GM23338 (cell line): ENCODE measurements at regions not wholly inside any gene's neighbourhood (a gene's known extent, or its start where the extent isn't known, plus 50 kb on each side); places are given as distances from the start of the nearest gene placed in this dataset.

Experiments
- ATAC-seq: fragments of 200-7000 bp; cut with Tn5 transposase; 3 replicates; pipeline ENCODE4 v1.9.1; 2020
- DNase-seq: peaks from one replicate; pipeline ENCODE4 v3.0.0-alpha.2; 2015; ENCODE audit warnings: low spot score
- H2AFZ ChIP-seq: fragments of 200-600 bp; sonication (generic); 2 replicates; pipeline ENCODE4 v1.8.0; 2016; ENCODE audit warnings: antibody characterized with exemption, mild to moderate bottlenecking, moderate library complexity
- H3F3A ChIP-seq: fragments of 200-600 bp; sonication (generic); replicated peaks from 2 replicates; pipeline ENCODE4 v1.8.0; 2017; ENCODE audit warnings: antibody characterized with exemption, mixed run types, low read depth
- H3K27ac ChIP-seq: fragments of 200-600 bp; sonication (generic); 2 replicates; pipeline ENCODE4 v1.6.1; 2016; ENCODE audit warnings: low read depth
- H3K27me3 ChIP-seq: fragments of 200-600 bp; sonication (generic); 2 replicates; pipeline ENCODE4 v1.8.0; 2016; ENCODE audit warnings: mild to moderate bottlenecking, mixed run types, moderate library complexity; ENCODE audit not compliant: insufficient read depth
- H3K36me3 ChIP-seq: fragments of 200-600 bp; sonication (generic); 2 replicates; pipeline ENCODE4 v1.8.0; 2016; ENCODE audit warnings: mild to moderate bottlenecking; ENCODE audit not compliant: insufficient read depth
- H3K4me1 ChIP-seq: fragments of 200-600 bp; sonication (generic); 2 replicates; pipeline ENCODE4 v1.8.0; 2016; ENCODE audit warnings: mild to moderate bottlenecking, moderate library complexity; ENCODE audit not compliant: insufficient read depth
- H3K4me2 ChIP-seq: fragments of 200-600 bp; sonication (generic); 2 replicates; pipeline ENCODE4 v1.7.1; 2017; ENCODE audit warnings: mixed run types
- H3K4me3 ChIP-seq: fragments of 200-600 bp; sonication (generic); 2 replicates; pipeline ENCODE4 v1.6.1; 2016; ENCODE audit warnings: mixed run types
- H3K79me2 ChIP-seq: fragments of 200-600 bp; sonication (generic); replicated peaks from 2 replicates; pipeline ENCODE4 v1.8.0; 2017; ENCODE audit warnings: mild to moderate bottlenecking; ENCODE audit not compliant: insufficient read depth
- H3K9me2 ChIP-seq: fragments of 200-600 bp; sonication (generic); 2 replicates; pipeline ENCODE4 v1.8.0; 2017; ENCODE audit not compliant: insufficient read depth
- H4K20me1 ChIP-seq: fragments of 200-600 bp; sonication (generic); replicated peaks from 2 replicates; pipeline ENCODE4 v1.8.0; 2017; ENCODE audit warnings: mild to moderate bottlenecking; ENCODE audit not compliant: insufficient read depth
- H3K27ac Mint-ChIP-seq: 2 replicates; pipeline ENCODE4 v1.8.0; 2020; ENCODE audit warnings: inconsistent platforms, mild to moderate bottlenecking, moderate library complexity, mixed read lengths
- H3K27me3 Mint-ChIP-seq: 3 replicates; pipeline ENCODE4 v1.8.0; 2022; ENCODE audit warnings: low read depth, mild to moderate bottlenecking, moderate library complexity, mixed read lengths, inconsistent platforms; ENCODE audit not compliant: insufficient read depth, poor library complexity
- H3K36me3 Mint-ChIP-seq: 3 replicates; pipeline ENCODE4 v1.8.0; 2021; ENCODE audit warnings: low read depth, mild to moderate bottlenecking, inconsistent platforms, moderate library complexity, mixed read lengths
- H3K4me1 Mint-ChIP-seq: 3 replicates; pipeline ENCODE4 v1.8.0; 2020; ENCODE audit warnings: mild to moderate bottlenecking, inconsistent platforms, mixed read lengths
- H3K4me3 Mint-ChIP-seq: 3 replicates; pipeline ENCODE4 v1.8.0; 2021; ENCODE audit warnings: moderate library complexity, mild to moderate bottlenecking, inconsistent platforms, mixed read lengths
- H3K9me3 Mint-ChIP-seq: 3 replicates; pipeline ENCODE4 v1.8.0; 2020; ENCODE audit warnings: moderate library complexity, mild to moderate bottlenecking, inconsistent platforms, mixed read lengths
- CREB1 ChIP-seq: fragments of 250-450 bp; sonication (Bioruptor Pico); IDR thresholded peaks from 2 replicates; pipeline ENCODE4 v1.5.0; 2020; ENCODE audit warnings: low read depth, mild to moderate bottlenecking, moderate library complexity
- EZH2 ChIP-seq: fragments of 200-600 bp; sonication (generic); IDR thresholded peaks from one replicate; pipeline ENCODE4 v1.8.0; 2017; ENCODE audit warnings: antibody characterized with exemption, mild to moderate bottlenecking, low read depth; ENCODE audit not compliant: unreplicated experiment
- EZH2phosphoT487 ChIP-seq: fragments of 200-600 bp; sonication (generic); IDR thresholded peaks from one replicate; pipeline ENCODE4 v1.8.1; 2018; ENCODE audit warnings: antibody characterized with exemption; ENCODE audit not compliant: unreplicated experiment
- JUNB ChIP-seq: IDR thresholded peaks from one replicate; pipeline ENCODE4 v1.6.1; 2016; ENCODE audit warnings: antibody characterized with exemption; ENCODE audit not compliant: unreplicated experiment
- NANOG ChIP-seq: IDR thresholded peaks from 2 replicates; pipeline ENCODE4 v1.6.1; 2016; ENCODE audit warnings: antibody characterized with exemption, borderline replicate concordance
- POLR2AphosphoS5 ChIP-seq: IDR thresholded peaks from 2 replicates; pipeline ENCODE4 v1.6.1; 2016; ENCODE audit warnings: antibody characterized with exemption, low read depth
- STAT1 ChIP-seq: IDR thresholded peaks from one replicate; pipeline ENCODE4 v1.6.1; 2016; ENCODE audit warnings: antibody characterized with exemption; ENCODE audit not compliant: unreplicated experiment
- ZNF114 ChIP-seq: fragments of 250-450 bp; sonication (Bioruptor Pico); IDR thresholded peaks from 2 replicates; pipeline ENCODE4 v1.5.0; 2020; ENCODE audit warnings: mild to moderate bottlenecking, moderate library complexity
- ZNF331 ChIP-seq: fragments of 250-450 bp; sonication (Bioruptor Pico); IDR thresholded peaks from 2 replicates; pipeline ENCODE4 v1.5.0; 2020; ENCODE audit warnings: low read depth, mild to moderate bottlenecking, moderate library complexity
- TF ChIP-seq, protein P1 (sequence below): fragments of 250-450 bp; sonication (Bioruptor Pico); IDR thresholded peaks from 2 replicates; pipeline ENCODE4 v1.5.0; 2020; ENCODE audit warnings: mild to moderate bottlenecking, moderate library complexity
- TF ChIP-seq, protein P2 (sequence below), 2 experiments: fragments of 200-600 bp in 1 of 2; sonication (generic) in 1 of 2; conservative IDR thresholded peaks; 2 replicates each; pipeline versions ENCODE4 v1.5.1 to v1.6.1; 2016 to 2017; ENCODE audit warnings: antibody characterized with exemption in 2 of 2, low read depth in 2 of 2, mild to moderate bottlenecking in 2 of 2, moderate library complexity in 1 of 2
- TF ChIP-seq, protein P3 (sequence below): IDR thresholded peaks from 2 replicates; pipeline ENCODE4 v1.6.1; 2016; ENCODE audit warnings: antibody characterized with exemption
- TF ChIP-seq, protein P4 (sequence below): IDR thresholded peaks from one replicate; pipeline ENCODE4 v1.6.1; 2018; ENCODE audit warnings: antibody characterized with exemption; ENCODE audit not compliant: unreplicated experiment

DNA sequence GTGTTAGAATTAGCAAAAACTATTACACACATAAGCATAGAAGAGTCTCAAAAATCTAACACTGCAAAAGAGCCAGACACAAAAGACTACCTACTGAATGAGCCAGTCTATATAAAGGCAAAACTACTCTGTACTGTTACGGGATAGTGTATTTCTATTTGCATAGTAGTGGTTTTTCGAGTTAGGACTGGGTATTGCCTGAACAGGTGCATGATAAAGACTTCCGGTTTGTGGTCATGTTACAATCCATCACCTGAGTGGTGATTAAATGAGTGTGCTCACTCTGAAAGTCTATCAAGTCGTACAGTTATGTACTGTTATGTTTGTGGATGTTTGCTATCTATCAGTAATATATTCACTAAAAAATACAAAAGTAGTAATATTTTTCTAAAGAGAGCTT is 523.3 kb upstream of the SYT4 start:
- H3K27me3 ChIP-seq, result no peaks in the 10 kb centered on the region
- no peak for DNase-seq
- no peaks in the 10 kb centered on the region for H3K36me3 ChIP-seq
- H3K9me2 ChIP-seq, result peaks cover 11% of the 10 kb centered on the region; the same call in 1 of the 2 replicates
- no peak overlapping the region for H3K27ac ChIP-seq
- no peaks in the 10 kb centered on the region for H3K79me2 ChIP-seq
- H3K9me3 Mint-ChIP-seq, result no peaks in the 10 kb centered on the region; the same call in 2 of the 3 replicates
- no peak overlapping the region for H3K4me3 ChIP-seq
- H3K4me2 ChIP-seq, result no peak overlapping the region
- H2AFZ ChIP-seq, result no peak overlapping the region
- H3F3A ChIP-seq, result no peaks in the 10 kb centered on the region
- H3K27me3 Mint-ChIP-seq, result no peaks in the 10 kb centered on the region
- H4K20me1 ChIP-seq, result no peaks in the 10 kb centered on the region
- H3K36me3 Mint-ChIP-seq, result no peaks in the 10 kb centered on the region
- H3K4me3 Mint-ChIP-seq, result no peak overlapping the region
- peaks cover 4% of the 10 kb centered on the region; the same call in 2 of the 3 replicates for H3K4me1 Mint-ChIP-seq
- no peak overlapping the region for H3K27ac Mint-ChIP-seq
- TF ChIP-seq EZH2 (no peak), ZNF114 (CRISPR knock-in tag) (no peak), ZNF331 (CRISPR knock-in tag) (no peak), POLR2AphosphoS5 (no peak), NANOG (no peak), STAT1 (no peak), CREB1 (CRISPR knock-in tag) (no peak), JUNB (no peak), EZH2phosphoT487 (no peak)
- TF ChIP-seq, protein P1, sequence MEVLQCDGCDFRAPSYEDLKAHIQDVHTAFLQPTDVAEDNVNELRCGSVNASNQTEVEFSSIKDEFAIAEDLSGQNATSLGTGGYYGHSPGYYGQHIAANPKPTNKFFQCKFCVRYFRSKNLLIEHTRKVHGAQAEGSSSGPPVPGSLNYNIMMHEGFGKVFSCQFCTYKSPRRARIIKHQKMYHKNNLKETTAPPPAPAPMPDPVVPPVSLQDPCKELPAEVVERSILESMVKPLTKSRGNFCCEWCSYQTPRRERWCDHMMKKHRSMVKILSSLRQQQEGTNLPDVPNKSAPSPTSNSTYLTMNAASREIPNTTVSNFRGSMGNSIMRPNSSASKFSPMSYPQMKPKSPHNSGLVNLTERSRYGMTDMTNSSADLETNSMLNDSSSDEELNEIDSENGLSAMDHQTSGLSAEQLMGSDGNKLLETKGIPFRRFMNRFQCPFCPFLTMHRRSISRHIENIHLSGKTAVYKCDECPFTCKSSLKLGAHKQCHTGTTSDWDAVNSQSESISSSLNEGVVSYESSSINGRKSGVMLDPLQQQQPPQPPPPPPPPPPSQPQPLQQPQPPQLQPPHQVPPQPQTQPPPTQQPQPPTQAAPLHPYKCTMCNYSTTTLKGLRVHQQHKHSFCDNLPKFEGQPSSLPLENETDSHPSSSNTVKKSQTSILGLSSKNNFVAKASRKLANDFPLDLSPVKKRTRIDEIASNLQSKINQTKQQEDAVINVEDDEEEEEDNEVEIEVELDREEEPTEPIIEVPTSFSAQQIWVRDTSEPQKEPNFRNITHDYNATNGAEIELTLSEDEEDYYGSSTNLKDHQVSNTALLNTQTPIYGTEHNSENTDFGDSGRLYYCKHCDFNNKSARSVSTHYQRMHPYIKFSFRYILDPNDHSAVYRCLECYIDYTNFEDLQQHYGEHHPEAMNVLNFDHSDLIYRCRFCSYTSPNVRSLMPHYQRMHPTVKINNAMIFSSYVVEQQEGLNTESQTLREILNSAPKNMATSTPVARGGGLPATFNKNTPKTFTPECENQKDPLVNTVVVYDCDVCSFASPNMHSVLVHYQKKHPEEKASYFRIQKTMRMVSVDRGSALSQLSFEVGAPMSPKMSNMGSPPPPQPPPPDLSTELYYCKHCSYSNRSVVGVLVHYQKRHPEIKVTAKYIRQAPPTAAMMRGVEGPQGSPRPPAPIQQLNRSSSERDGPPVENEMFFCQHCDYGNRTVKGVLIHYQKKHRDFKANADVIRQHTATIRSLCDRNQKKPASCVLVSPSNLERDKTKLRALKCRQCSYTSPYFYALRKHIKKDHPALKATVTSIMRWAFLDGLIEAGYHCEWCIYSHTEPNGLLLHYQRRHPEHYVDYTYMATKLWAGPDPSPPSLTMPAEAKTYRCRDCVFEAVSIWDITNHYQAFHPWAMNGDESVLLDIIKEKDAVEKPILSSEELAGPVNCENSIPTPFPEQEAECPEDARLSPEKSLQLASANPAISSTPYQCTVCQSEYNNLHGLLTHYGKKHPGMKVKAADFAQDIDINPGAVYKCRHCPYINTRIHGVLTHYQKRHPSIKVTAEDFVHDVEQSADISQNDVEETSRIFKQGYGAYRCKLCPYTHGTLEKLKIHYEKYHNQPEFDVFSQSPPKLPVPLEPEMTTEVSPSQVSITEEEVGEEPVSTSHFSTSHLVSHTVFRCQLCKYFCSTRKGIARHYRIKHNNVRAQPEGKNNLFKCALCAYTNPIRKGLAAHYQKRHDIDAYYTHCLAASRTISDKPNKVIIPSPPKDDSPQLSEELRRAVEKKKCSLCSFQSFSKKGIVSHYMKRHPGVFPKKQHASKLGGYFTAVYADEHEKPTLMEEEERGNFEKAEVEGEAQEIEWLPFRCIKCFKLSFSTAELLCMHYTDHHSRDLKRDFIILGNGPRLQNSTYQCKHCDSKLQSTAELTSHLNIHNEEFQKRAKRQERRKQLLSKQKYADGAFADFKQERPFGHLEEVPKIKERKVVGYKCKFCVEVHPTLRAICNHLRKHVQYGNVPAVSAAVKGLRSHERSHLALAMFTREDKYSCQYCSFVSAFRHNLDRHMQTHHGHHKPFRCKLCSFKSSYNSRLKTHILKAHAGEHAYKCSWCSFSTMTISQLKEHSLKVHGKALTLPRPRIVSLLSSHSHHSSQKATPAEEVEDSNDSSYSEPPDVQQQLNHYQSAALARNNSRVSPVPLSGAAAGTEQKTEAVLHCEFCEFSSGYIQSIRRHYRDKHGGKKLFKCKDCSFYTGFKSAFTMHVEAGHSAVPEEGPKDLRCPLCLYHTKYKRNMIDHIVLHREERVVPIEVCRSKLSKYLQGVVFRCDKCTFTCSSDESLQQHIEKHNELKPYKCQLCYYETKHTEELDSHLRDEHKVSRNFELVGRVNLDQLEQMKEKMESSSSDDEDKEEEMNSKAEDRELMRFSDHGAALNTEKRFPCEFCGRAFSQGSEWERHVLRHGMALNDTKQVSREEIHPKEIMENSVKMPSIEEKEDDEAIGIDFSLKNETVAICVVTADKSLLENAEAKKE (CRISPR knock-in tag), result no peak
- TF ChIP-seq, protein P2, sequence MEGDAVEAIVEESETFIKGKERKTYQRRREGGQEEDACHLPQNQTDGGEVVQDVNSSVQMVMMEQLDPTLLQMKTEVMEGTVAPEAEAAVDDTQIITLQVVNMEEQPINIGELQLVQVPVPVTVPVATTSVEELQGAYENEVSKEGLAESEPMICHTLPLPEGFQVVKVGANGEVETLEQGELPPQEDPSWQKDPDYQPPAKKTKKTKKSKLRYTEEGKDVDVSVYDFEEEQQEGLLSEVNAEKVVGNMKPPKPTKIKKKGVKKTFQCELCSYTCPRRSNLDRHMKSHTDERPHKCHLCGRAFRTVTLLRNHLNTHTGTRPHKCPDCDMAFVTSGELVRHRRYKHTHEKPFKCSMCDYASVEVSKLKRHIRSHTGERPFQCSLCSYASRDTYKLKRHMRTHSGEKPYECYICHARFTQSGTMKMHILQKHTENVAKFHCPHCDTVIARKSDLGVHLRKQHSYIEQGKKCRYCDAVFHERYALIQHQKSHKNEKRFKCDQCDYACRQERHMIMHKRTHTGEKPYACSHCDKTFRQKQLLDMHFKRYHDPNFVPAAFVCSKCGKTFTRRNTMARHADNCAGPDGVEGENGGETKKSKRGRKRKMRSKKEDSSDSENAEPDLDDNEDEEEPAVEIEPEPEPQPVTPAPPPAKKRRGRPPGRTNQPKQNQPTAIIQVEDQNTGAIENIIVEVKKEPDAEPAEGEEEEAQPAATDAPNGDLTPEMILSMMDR (conservative IDR thresholded peaks at IDR 0.05; ENCODE audit: low read depth in 2 of 2), result no peak
- TF ChIP-seq, protein P3, sequence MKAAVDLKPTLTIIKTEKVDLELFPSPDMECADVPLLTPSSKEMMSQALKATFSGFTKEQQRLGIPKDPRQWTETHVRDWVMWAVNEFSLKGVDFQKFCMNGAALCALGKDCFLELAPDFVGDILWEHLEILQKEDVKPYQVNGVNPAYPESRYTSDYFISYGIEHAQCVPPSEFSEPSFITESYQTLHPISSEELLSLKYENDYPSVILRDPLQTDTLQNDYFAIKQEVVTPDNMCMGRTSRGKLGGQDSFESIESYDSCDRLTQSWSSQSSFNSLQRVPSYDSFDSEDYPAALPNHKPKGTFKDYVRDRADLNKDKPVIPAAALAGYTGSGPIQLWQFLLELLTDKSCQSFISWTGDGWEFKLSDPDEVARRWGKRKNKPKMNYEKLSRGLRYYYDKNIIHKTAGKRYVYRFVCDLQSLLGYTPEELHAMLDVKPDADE, result no peak
- TF ChIP-seq, protein P4, sequence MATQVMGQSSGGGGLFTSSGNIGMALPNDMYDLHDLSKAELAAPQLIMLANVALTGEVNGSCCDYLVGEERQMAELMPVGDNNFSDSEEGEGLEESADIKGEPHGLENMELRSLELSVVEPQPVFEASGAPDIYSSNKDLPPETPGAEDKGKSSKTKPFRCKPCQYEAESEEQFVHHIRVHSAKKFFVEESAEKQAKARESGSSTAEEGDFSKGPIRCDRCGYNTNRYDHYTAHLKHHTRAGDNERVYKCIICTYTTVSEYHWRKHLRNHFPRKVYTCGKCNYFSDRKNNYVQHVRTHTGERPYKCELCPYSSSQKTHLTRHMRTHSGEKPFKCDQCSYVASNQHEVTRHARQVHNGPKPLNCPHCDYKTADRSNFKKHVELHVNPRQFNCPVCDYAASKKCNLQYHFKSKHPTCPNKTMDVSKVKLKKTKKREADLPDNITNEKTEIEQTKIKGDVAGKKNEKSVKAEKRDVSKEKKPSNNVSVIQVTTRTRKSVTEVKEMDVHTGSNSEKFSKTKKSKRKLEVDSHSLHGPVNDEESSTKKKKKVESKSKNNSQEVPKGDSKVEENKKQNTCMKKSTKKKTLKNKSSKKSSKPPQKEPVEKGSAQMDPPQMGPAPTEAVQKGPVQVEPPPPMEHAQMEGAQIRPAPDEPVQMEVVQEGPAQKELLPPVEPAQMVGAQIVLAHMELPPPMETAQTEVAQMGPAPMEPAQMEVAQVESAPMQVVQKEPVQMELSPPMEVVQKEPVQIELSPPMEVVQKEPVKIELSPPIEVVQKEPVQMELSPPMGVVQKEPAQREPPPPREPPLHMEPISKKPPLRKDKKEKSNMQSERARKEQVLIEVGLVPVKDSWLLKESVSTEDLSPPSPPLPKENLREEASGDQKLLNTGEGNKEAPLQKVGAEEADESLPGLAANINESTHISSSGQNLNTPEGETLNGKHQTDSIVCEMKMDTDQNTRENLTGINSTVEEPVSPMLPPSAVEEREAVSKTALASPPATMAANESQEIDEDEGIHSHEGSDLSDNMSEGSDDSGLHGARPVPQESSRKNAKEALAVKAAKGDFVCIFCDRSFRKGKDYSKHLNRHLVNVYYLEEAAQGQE, result no peak
- ATAC-seq, result no peak
- no peaks in the 10 kb centered on the region for H3K4me1 ChIP-seq
